GM12892 (cell line): ENCODE measurements at regions not wholly inside any gene's neighbourhood (a gene's known extent, or its start where the extent isn't known, plus 50 kb on each side); places are given as distances from the start of the nearest gene placed in this dataset.

ENCODE experiments used
- POLR2A ChIP-seq: IDR thresholded peaks from 2 replicates; pipeline ENCODE4 v1.6.1; 2011; ENCODE audit warnings: low read depth, low read length, control low read depth
- POLR2AphosphoS5 ChIP-seq: IDR thresholded peaks from 2 replicates; pipeline ENCODE4 v1.6.1; 2011; ENCODE audit warnings: low read depth, low read length, control low read depth
- TAF1 ChIP-seq: IDR thresholded peaks from 2 replicates; pipeline ENCODE4 v1.6.1; 2011; ENCODE audit warnings: low read depth, mild to moderate bottlenecking, control low read depth, low read length, borderline replicate concordance

DNA sequence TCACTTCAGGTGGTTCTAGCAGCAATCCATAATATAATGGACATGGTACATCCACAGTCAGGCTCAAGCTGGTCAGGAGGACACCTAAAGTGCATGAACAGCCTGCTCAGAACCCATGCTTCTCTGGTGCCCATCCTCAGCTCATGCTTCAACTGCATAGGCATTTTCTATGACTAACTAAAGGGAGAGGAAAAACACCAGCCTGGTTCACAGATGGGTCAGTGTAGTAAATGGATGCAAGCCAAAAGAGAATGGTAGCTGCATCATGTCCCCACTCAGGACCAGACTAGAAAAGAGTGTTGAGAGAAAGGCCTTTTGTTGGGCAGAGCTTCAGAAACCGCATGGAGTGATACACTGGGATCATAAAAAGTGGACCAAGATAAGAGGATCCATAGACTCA, 556.6 kb downstream of the TLE1 start:
- TF ChIP-seq POLR2AphosphoS5 (no peak), TAF1 (no peak), POLR2A (no peak)
